Heart left ventricle (tissue), 16 donors: ENCODE measurements at regions not wholly inside any gene's neighbourhood (a gene's known extent, or its start where the extent isn't known, plus 50 kb on each side); places are given as distances from the start of the nearest gene placed in this dataset.

ENCODE experiments used
- ATAC-seq, 4 donors: fragments of 200-7000 bp; cut with Tn5 transposase; one replicate each; pipeline ENCODE4 v1.9.1; 2020 to 2022; ENCODE audit warnings: moderate library complexity in 4 of 4, mild to moderate bottlenecking in 3 of 4, moderate number of reproducible peaks in 1 of 4
- DNase-seq, 5 donors: peaks; one replicate each; pipeline ENCODE4 v3.0.0-alpha.2; 2020
- H3K27ac ChIP-seq, 12 donors: fragments of 200-600 bp; sonication (generic) in 4 of 12; one replicate each; pipeline versions ENCODE4 v1.5.0 to v1.8.0; 2016 to 2022; ENCODE audit warnings: mild to moderate bottlenecking in 2 of 12
- H3K27me3 ChIP-seq, 9 donors: fragments of 200-600 bp; sonication (generic) in 2 of 9; one replicate each; pipeline versions ENCODE4 v1.5.1 to v1.8.0; 2016 to 2022; ENCODE audit warnings: mild to moderate bottlenecking in 3 of 9
- H3K36me3 ChIP-seq, 9 donors: fragments of 200-600 bp; sonication (generic) in 2 of 9; one replicate each; pipeline versions ENCODE4 v1.5.0 to v1.8.0; 2018 to 2022; ENCODE audit warnings: mild to moderate bottlenecking in 2 of 9
- H3K4me1 ChIP-seq, 12 donors: fragments of 200-600 bp; sonication (generic) in 4 of 12; one replicate each; pipeline versions ENCODE4 v1.5.0 to v1.8.0; 2016 to 2022; ENCODE audit warnings: mild to moderate bottlenecking in 3 of 12
- H3K4me3 ChIP-seq, 12 donors: fragments of 200-600 bp; sonication (generic) in 4 of 12; one replicate each; pipeline versions ENCODE4 v1.5.0 to v1.8.0; 2017 to 2022; ENCODE audit warnings: mild to moderate bottlenecking in 9 of 12, moderate library complexity in 4 of 12
- H3K9me3 ChIP-seq, 12 donors: fragments of 200-600 bp; sonication (generic) in 4 of 12; one replicate each; pipeline versions ENCODE4 v1.5.0 to v1.8.0; 2016 to 2022; ENCODE audit warnings: mild to moderate bottlenecking in 1 of 12
- CTCF ChIP-seq, 12 donors: fragments of 200-600 bp; sonication (generic) in 4 of 12; IDR thresholded peaks; one replicate each; pipeline versions ENCODE4 v1.5.0 to v1.8.0; 2018 to 2022; ENCODE audit warnings: antibody characterized with exemption in 12 of 12, mild to moderate bottlenecking in 5 of 12
- POLR2A ChIP-seq, 2 donors: fragments of 450-650 bp; IDR thresholded peaks; one replicate each; pipeline ENCODE4 v1.6.1; 2017; ENCODE audit warnings: antibody characterized with exemption in 2 of 2, mild to moderate bottlenecking in 2 of 2, moderate library complexity in 2 of 2
- WGBS, 4 donors: extraction: QIAGEN DNeasy Blood & Tissue Kit in 2 of 4; methylation state at CpG; one replicate each; pipeline versions ENCODE4 v1.1.5 to v1.1.7; 2013 to 2018; 5-methylcytosine and 5-hydroxymethylcytosine counted together
- intact Hi-C, 10 donors: fragments of 100-400 bp; cut with DNase I; formaldehyde crosslinking; loops; one replicate each; pipeline versions ENCODE4 v1.11.1 to v1.14.2; 2022
- donor health status: ischemic (EF 13 %, LVEDD 7.1; RV severe dilation, severe dysfunction).
- donor health status: healthy with polysubstance abuse.
- donor health status: DM: no; HTN: yes; CAD: no.
- donor health status: DM: no; HTN: no; CAD: no.
- donor health status: ischemic (EF 25% LVEDD 6.9; RV normal size, moderate dysfunction).
- donor health status: ischemic (EF 25% LVEDD 5.7; RV mildly dilated, moderate dysfunction).
- donor health status: healthy.
- donor health status: DM: yes; HTN: yes; CAD: no.
- donor health status: ischemic (EF 35%, LVEDD 5.7; RV mildly dilated, moderate dysfunction).
- donor health status: nonischemic (EF 11% LVEDD 7.7; RV severe dilation, severe dysfunction).
- donor health status: DM: yes; HTN: yes; CAD: no.
- donor health status: PGD.
- donor health status: ischemic (EF 29% LVEDD 5.4; RV normal size, mild dysfunction).
- donor health status: nonischemic (EF 23%, LVEDD 6.1; RV moderate dilation, normal function).

- Histone ChIP-seq H3K4me1 (no peaks in the 10 kb centered on the region), H3K27ac (no peak overlapping the region), H3K9me3 (no peaks in the 10 kb centered on the region), H3K36me3 (no peaks in the 10 kb centered on the region), H3K4me3 (no peak overlapping the region), H3K27me3 (no peaks in the 10 kb centered on the region)
- ATAC-seq: no peak
- intact Hi-C loops: no loop called here
- TF ChIP-seq CTCF (IDR thresholded peaks at IDR 0.05) (no peak), POLR2A (IDR thresholded peaks at IDR 0.05) (no peak)
- no peak for DNase-seq
- 92 to 94% (median 93%) methylated on average over 10 of the region's 10 CpGs for WGBS, 4 donors
Measured at GRCh38 chr13:104534847-104535246, 1468.6 kb upstream of the SLC10A2 start.

- H3K4me3 ChIP-seq: no peak overlapping the region
- intact Hi-C loops: no loop called here
- H3K9me3 ChIP-seq: no peaks in the 10 kb centered on the region
- H3K36me3 ChIP-seq: no peaks in the 10 kb centered on the region
- TF ChIP-seq CTCF (IDR thresholded peaks at IDR 0.05) (no peak), POLR2A (IDR thresholded peaks at IDR 0.05) (no peak)
- no peak overlapping the region for H3K27ac ChIP-seq
- no peaks in the 10 kb centered on the region for H3K27me3 ChIP-seq
- ATAC-seq: no peak
- no peaks in the 10 kb centered on the region for H3K4me1 ChIP-seq
- DNase-seq: no peak
Measured at GRCh38 chr13:104532132-104532531, 1465.9 kb upstream of the SLC10A2 start.

GRCh38 chr13:104530741-104531140, 1464.5 kb upstream of the SLC10A2 start:
- intact Hi-C loops: no loop called here
- DNase-seq (no peak), ATAC-seq (no peak)
- H3K9me3 ChIP-seq: no peaks in the 10 kb centered on the region
- TF ChIP-seq CTCF (IDR thresholded peaks at IDR 0.05) (no peak), POLR2A (IDR thresholded peaks at IDR 0.05) (no peak)
- no peaks in the 10 kb centered on the region for H3K4me1 ChIP-seq
- H3K4me3 ChIP-seq: no peak overlapping the region
- no peaks in the 10 kb centered on the region for H3K27me3 ChIP-seq
- H3K27ac ChIP-seq: no peak overlapping the region
- no peaks in the 10 kb centered on the region for H3K36me3 ChIP-seq

- Histone ChIP-seq H3K4me1 (no peaks in the 10 kb centered on the region), H3K36me3 (no peaks in the 10 kb centered on the region), H3K4me3 (no peak overlapping the region), H3K27me3 (no peaks in the 10 kb centered on the region), H3K27ac (no peak overlapping the region), H3K9me3 (peaks cover 0 to 22% (median 0%) of the 10 kb centered on the region in 12 donors)
- intact Hi-C loops: no loop called here
- ATAC-seq (no peak), DNase-seq (no peak)
- no peak for TF ChIP-seq CTCF (IDR thresholded peaks at IDR 0.05)
- no peak for TF ChIP-seq POLR2A (IDR thresholded peaks at IDR 0.05)
Measured at GRCh38 chr13:104526561-104526960, 1460.3 kb upstream of the SLC10A2 start.
